HEK293 (cell line): ENCODE measurements at regions not wholly inside any gene's neighbourhood (a gene's known extent, or its start where the extent isn't known, plus 50 kb on each side); places are given as distances from the start of the nearest gene placed in this dataset.
A peak's percentile ranks its signal among the peaks of the same experiment; 100 is the strongest.

Experiments
- BCL11B ChIP-seq: fragments of 450-650 bp; formaldehyde crosslinking; IDR thresholded peaks from 2 replicates; pipeline ENCODE4 v1.5.1; 2016; ENCODE audit warnings: low read depth, missing biosample characterization, missing genetic modification characterization
- GLIS1 ChIP-seq: fragments of 450-650 bp; formaldehyde crosslinking; IDR thresholded peaks from 2 replicates; pipeline ENCODE4 v1.5.1; 2016; ENCODE audit warnings: missing biosample characterization, missing genetic modification characterization
- GLIS2 ChIP-seq: fragments of 450-650 bp; formaldehyde crosslinking; IDR thresholded peaks from 2 replicates; pipeline ENCODE4 v1.5.1; 2016; ENCODE audit warnings: missing biosample characterization, missing genetic modification characterization
- KLF16 ChIP-seq: fragments of 450-650 bp; formaldehyde crosslinking; IDR thresholded peaks from 2 replicates; pipeline ENCODE4 v1.5.1; 2017; ENCODE audit warnings: missing biosample characterization, missing genetic modification characterization
- OSR2 ChIP-seq: fragments of 450-650 bp; formaldehyde crosslinking; IDR thresholded peaks from 2 replicates; pipeline ENCODE4 v1.5.1; 2016; ENCODE audit warnings: missing biosample characterization, missing genetic modification characterization
- SP2 ChIP-seq: fragments of 450-650 bp; formaldehyde crosslinking; IDR thresholded peaks from 2 replicates; pipeline ENCODE4 v1.5.1; 2016; ENCODE audit warnings: missing biosample characterization, missing genetic modification characterization
- ZFHX2 ChIP-seq: fragments of 450-650 bp; formaldehyde crosslinking; conservative IDR thresholded peaks from 2 replicates; pipeline ENCODE4 v1.5.1; 2016; ENCODE audit warnings: missing biosample characterization, missing genetic modification characterization
- ZIC2 ChIP-seq: fragments of 450-650 bp; formaldehyde crosslinking; IDR thresholded peaks from 2 replicates; pipeline ENCODE4 v1.5.1; 2016; ENCODE audit warnings: missing biosample characterization, missing genetic modification characterization
- ZNF132 ChIP-seq: fragments of 450-650 bp; formaldehyde crosslinking; IDR thresholded peaks from 2 replicates; pipeline ENCODE4 v1.5.1; 2017; ENCODE audit warnings: missing biosample characterization, missing genetic modification characterization, borderline replicate concordance
- ZNF133 ChIP-seq: fragments of 450-650 bp; formaldehyde crosslinking; IDR thresholded peaks from 2 replicates; pipeline ENCODE4 v1.5.1; 2016; ENCODE audit warnings: missing biosample characterization, missing genetic modification characterization
- ZNF184 ChIP-seq: fragments of 450-650 bp; IDR thresholded peaks from 2 replicates; pipeline ENCODE4 v1.5.1; 2018; ENCODE audit warnings: missing biosample characterization, mild to moderate bottlenecking, missing genetic modification characterization
- ZNF24 ChIP-seq: fragments of 450-650 bp; formaldehyde crosslinking; IDR thresholded peaks from 2 replicates; pipeline ENCODE4 v1.5.1; 2016; ENCODE audit warnings: missing biosample characterization, missing genetic modification characterization
- ZNF391 ChIP-seq: fragments of 450-650 bp; formaldehyde crosslinking; IDR thresholded peaks from 2 replicates; pipeline ENCODE4 v1.5.1; 2016; ENCODE audit warnings: low read depth, missing biosample characterization, missing genetic modification characterization, borderline replicate concordance
- ZNF548 ChIP-seq: fragments of 450-650 bp; formaldehyde crosslinking; IDR thresholded peaks from 2 replicates; pipeline ENCODE4 v1.5.1; 2016; ENCODE audit warnings: missing biosample characterization, missing genetic modification characterization
- ZNF600 ChIP-seq: fragments of 450-650 bp; formaldehyde crosslinking; IDR thresholded peaks from 2 replicates; pipeline ENCODE4 v1.5.1; 2016; ENCODE audit warnings: missing biosample characterization, missing genetic modification characterization
- ZNF660 ChIP-seq: fragments of 450-650 bp; IDR thresholded peaks from 2 replicates; pipeline ENCODE4 v1.5.1; 2018; ENCODE audit warnings: missing biosample characterization, mild to moderate bottlenecking, missing genetic modification characterization
- ZNF830 ChIP-seq: fragments of 450-650 bp; IDR thresholded peaks from 2 replicates; pipeline ENCODE4 v1.5.0; 2018; ENCODE audit warnings: missing biosample characterization, missing genetic modification characterization, low read depth, mild to moderate bottlenecking, moderate library complexity
- ZNF837 ChIP-seq: fragments of 450-650 bp; formaldehyde crosslinking; IDR thresholded peaks from 2 replicates; pipeline ENCODE4 v1.5.1; 2016; ENCODE audit warnings: missing biosample characterization, missing genetic modification characterization
- TF ChIP-seq, protein P1 (sequence below): fragments of 450-650 bp; formaldehyde crosslinking; IDR thresholded peaks from 2 replicates; pipeline ENCODE4 v1.5.1; 2017; ENCODE audit warnings: missing biosample characterization, missing genetic modification characterization
- TF ChIP-seq, protein P2 (sequence below): fragments of 450-650 bp; formaldehyde crosslinking; IDR thresholded peaks from 2 replicates; pipeline ENCODE4 v1.5.1; 2017; ENCODE audit warnings: missing biosample characterization, missing genetic modification characterization
- TF ChIP-seq, protein P3 (sequence below): fragments of 450-650 bp; formaldehyde crosslinking; IDR thresholded peaks from 2 replicates; pipeline ENCODE4 v1.5.1; 2016; ENCODE audit warnings: missing biosample characterization, missing genetic modification characterization, low read depth
- TF ChIP-seq, protein P4 (sequence below): fragments of 450-650 bp; formaldehyde crosslinking; IDR thresholded peaks from 2 replicates; pipeline ENCODE4 v1.5.1; 2016; ENCODE audit warnings: missing biosample characterization, missing genetic modification characterization
- TF ChIP-seq, protein P5 (sequence below): fragments of 450-650 bp; formaldehyde crosslinking; IDR thresholded peaks from 2 replicates; pipeline ENCODE4 v1.5.1; 2017; ENCODE audit warnings: missing biosample characterization, missing genetic modification characterization
- TF ChIP-seq, protein P6 (sequence below): fragments of 450-650 bp; formaldehyde crosslinking; IDR thresholded peaks from 2 replicates; pipeline ENCODE4 v1.5.1; 2016; ENCODE audit warnings: missing biosample characterization, missing genetic modification characterization
- TF ChIP-seq, protein P7 (sequence below): fragments of 450-650 bp; formaldehyde crosslinking; IDR thresholded peaks from 2 replicates; pipeline ENCODE4 v1.5.1; 2016; ENCODE audit warnings: missing biosample characterization, missing genetic modification characterization, borderline replicate concordance

DNA sequence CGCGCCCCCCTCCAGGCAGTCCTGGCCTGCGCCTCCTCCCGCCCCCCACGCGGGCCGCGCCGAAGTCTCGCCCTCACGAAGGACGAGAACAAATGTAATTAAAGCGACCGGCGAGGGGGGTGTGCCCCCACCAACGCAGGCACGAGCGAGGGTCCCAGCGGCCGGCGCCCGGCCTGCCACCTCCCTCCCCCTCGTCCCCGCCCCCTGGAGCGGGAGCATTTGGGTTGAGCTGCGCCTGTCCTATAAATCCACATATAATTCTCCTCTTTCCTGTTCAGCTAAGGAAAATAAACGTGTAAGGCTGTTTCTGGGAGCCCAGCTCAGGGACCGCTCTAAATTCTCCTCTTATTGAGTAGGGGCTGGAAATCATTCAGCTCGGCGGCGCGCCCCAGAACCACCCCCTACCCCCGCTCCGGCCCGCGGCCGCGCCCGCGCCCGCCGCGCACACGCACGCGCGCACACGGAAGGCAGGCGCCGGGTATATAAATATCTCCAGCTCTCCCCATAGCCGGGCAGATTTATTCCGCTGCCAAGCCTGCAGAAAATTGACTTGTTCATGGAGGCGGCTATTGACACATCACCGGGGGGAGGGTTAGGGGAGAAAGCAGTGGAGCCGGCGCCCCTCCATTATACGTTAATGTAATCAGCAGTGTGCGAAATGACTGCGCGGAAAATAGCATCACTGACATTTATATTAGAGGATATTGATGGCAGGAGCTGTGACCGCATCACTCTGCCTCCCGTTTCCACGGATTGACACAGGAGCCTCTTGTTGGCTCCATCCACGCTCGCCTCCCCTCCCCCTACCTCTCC lies 61.6 kb upstream of the BTRC start (continued):
- TF ChIP-seq, protein P1, sequence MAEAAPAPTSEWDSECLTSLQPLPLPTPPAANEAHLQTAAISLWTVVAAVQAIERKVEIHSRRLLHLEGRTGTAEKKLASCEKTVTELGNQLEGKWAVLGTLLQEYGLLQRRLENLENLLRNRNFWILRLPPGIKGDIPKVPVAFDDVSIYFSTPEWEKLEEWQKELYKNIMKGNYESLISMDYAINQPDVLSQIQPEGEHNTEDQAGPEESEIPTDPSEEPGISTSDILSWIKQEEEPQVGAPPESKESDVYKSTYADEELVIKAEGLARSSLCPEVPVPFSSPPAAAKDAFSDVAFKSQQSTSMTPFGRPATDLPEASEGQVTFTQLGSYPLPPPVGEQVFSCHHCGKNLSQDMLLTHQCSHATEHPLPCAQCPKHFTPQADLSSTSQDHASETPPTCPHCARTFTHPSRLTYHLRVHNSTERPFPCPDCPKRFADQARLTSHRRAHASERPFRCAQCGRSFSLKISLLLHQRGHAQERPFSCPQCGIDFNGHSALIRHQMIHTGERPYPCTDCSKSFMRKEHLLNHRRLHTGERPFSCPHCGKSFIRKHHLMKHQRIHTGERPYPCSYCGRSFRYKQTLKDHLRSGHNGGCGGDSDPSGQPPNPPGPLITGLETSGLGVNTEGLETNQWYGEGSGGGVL (tag by site-specific recombination): peak; percentile 96
- TF ChIP-seq, protein P2, sequence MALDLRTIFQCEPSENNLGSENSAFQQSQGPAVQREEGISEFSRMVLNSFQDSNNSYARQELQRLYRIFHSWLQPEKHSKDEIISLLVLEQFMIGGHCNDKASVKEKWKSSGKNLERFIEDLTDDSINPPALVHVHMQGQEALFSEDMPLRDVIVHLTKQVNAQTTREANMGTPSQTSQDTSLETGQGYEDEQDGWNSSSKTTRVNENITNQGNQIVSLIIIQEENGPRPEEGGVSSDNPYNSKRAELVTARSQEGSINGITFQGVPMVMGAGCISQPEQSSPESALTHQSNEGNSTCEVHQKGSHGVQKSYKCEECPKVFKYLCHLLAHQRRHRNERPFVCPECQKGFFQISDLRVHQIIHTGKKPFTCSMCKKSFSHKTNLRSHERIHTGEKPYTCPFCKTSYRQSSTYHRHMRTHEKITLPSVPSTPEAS (tag by site-specific recombination): 0 out of 2 replicates have a peak, but pooled peaks have one; percentile 9
- TF ChIP-seq ZNF548 (tag by site-specific recombination) (no peak), ZNF132 (tag by site-specific recombination) (no peak), GLIS1 (peak; percentile 71), ZNF600 (tag by site-specific recombination) (no peak), ZFHX2 (tag by site-specific recombination) (peak; percentile 73), ZNF830 (no peak), ZNF133 (tag by site-specific recombination) (no peak), GLIS2 (tag by site-specific recombination) (peak; percentile 71), BCL11B (tag by site-specific recombination) (no peak), SP2 (tag by site-specific recombination) (0 out of 2 replicates have a peak, but pooled peaks have one; percentile 2), ZNF184 (tag by site-specific recombination) (0 out of 2 replicates have a peak, but pooled peaks have one; percentile 43), ZNF660 (tag by site-specific recombination) (0 out of 2 replicates have a peak, but pooled peaks have one; percentile 80), KLF16 (tag by site-specific recombination) (peak; percentile 67), ZNF837 (tag by site-specific recombination) (no peak), OSR2 (tag by site-specific recombination) (no peak), ZIC2 (tag by site-specific recombination) (0 out of 2 replicates have a peak, but pooled peaks have one; percentile 2), ZNF391 (peak; percentile 32; the same call in 1 of the 2 replicates), ZNF24 (peak; percentile 53; the same call in 1 of the 2 replicates)
- TF ChIP-seq, protein P3, sequence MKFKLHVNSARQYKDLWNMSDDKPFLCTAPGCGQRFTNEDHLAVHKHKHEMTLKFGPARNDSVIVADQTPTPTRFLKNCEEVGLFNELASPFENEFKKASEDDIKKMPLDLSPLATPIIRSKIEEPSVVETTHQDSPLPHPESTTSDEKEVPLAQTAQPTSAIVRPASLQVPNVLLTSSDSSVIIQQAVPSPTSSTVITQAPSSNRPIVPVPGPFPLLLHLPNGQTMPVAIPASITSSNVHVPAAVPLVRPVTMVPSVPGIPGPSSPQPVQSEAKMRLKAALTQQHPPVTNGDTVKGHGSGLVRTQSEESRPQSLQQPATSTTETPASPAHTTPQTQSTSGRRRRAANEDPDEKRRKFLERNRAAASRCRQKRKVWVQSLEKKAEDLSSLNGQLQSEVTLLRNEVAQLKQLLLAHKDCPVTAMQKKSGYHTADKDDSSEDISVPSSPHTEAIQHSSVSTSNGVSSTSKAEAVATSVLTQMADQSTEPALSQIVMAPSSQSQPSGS (tag by site-specific recombination): no peak
- TF ChIP-seq, protein P4, sequence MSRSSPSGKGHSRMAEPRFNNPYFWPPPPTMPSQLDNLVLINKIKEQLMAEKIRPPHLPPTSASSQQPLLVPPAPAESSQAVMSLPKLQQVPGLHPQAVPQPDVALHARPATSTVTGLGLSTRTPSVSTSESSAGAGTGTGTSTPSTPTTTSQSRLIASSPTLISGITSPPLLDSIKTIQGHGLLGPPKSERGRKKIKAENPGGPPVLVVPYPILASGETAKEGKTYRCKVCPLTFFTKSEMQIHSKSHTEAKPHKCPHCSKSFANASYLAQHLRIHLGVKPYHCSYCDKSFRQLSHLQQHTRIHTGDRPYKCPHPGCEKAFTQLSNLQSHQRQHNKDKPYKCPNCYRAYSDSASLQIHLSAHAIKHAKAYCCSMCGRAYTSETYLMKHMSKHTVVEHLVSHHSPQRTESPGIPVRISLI (tag by site-specific recombination): no peak
- TF ChIP-seq, protein P5, sequence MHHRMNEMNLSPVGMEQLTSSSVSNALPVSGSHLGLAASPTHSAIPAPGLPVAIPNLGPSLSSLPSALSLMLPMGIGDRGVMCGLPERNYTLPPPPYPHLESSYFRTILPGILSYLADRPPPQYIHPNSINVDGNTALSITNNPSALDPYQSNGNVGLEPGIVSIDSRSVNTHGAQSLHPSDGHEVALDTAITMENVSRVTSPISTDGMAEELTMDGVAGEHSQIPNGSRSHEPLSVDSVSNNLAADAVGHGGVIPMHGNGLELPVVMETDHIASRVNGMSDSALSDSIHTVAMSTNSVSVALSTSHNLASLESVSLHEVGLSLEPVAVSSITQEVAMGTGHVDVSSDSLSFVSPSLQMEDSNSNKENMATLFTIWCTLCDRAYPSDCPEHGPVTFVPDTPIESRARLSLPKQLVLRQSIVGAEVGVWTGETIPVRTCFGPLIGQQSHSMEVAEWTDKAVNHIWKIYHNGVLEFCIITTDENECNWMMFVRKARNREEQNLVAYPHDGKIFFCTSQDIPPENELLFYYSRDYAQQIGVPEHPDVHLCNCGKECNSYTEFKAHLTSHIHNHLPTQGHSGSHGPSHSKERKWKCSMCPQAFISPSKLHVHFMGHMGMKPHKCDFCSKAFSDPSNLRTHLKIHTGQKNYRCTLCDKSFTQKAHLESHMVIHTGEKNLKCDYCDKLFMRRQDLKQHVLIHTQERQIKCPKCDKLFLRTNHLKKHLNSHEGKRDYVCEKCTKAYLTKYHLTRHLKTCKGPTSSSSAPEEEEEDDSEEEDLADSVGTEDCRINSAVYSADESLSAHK (tag by site-specific recombination): peak; percentile 69
- TF ChIP-seq, protein P6, sequence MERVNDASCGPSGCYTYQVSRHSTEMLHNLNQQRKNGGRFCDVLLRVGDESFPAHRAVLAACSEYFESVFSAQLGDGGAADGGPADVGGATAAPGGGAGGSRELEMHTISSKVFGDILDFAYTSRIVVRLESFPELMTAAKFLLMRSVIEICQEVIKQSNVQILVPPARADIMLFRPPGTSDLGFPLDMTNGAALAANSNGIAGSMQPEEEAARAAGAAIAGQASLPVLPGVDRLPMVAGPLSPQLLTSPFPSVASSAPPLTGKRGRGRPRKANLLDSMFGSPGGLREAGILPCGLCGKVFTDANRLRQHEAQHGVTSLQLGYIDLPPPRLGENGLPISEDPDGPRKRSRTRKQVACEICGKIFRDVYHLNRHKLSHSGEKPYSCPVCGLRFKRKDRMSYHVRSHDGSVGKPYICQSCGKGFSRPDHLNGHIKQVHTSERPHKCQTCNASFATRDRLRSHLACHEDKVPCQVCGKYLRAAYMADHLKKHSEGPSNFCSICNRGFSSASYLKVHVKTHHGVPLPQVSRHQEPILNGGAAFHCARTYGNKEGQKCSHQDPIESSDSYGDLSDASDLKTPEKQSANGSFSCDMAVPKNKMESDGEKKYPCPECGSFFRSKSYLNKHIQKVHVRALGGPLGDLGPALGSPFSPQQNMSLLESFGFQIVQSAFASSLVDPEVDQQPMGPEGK: 0 out of 2 replicates have a peak, but pooled peaks have one; percentile 5
- TF ChIP-seq, protein P7, sequence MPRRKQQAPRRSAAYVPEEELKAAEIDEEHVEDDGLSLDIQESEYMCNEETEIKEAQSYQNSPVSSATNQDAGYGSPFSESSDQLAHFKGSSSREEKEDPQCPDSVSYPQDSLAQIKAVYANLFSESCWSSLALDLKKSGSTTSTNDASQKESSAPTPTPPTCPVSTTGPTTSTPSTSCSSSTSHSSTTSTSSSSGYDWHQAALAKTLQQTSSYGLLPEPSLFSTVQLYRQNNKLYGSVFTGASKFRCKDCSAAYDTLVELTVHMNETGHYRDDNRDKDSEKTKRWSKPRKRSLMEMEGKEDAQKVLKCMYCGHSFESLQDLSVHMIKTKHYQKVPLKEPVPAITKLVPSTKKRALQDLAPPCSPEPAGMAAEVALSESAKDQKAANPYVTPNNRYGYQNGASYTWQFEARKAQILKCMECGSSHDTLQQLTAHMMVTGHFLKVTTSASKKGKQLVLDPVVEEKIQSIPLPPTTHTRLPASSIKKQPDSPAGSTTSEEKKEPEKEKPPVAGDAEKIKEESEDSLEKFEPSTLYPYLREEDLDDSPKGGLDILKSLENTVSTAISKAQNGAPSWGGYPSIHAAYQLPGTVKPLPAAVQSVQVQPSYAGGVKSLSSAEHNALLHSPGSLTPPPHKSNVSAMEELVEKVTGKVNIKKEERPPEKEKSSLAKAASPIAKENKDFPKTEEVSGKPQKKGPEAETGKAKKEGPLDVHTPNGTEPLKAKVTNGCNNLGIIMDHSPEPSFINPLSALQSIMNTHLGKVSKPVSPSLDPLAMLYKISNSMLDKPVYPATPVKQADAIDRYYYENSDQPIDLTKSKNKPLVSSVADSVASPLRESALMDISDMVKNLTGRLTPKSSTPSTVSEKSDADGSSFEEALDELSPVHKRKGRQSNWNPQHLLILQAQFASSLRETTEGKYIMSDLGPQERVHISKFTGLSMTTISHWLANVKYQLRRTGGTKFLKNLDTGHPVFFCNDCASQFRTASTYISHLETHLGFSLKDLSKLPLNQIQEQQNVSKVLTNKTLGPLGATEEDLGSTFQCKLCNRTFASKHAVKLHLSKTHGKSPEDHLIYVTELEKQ (tag by site-specific recombination): no peak
